Midbrain (tissue), 1 donor: ENCODE measurements at regions not wholly inside any gene's neighbourhood (a gene's known extent, or its start where the extent isn't known, plus 50 kb on each side); places are given as distances from the start of the nearest gene placed in this dataset.

Experiments
- DNase-seq: peaks from one replicate; lab custom pipeline; 2025; lab: John Stamatoyannopoulos, UW

DNA sequence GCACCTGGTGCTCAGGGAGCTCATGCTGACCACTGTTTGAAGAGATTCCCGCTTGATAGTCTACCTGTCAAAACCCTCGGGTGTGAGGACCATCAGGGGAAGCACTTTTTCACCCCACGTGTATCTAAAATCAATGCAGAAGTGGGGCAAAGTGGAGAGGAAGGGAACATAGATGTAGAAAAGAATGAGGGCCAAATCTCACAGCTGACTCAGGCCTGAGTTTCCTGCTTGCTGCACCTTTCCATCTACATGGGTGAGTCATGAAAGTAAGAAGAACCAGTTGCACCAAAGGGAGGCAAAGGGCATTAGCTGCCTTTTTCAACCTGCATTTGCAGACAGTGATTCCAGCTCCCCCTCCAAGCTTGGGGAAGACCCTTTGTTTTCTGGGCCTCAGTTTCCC is 100.2 kb upstream of the MYCN start:
- DNase-seq, result no peak

DNA sequence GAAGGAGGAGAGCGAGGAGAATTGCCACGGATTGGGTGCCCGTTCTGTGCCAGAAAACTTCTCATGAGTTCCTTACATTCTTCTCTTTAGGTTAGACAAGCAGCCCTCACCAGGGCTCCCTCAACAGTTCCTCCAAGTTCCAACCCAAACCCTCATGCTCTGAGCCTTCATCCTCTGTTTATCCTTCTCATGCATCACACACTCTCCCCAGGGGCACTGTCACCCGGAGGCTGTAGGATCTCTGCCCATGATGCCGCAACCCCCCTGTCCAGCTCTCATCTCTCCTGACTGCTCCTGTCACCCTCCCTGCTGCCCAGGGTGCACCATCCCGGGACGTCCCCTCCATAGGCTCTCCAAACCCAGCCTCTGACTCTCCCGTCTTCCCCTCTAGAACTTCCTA is 99.4 kb upstream of the MYCN start:
- DNase-seq, result no peak

DNA sequence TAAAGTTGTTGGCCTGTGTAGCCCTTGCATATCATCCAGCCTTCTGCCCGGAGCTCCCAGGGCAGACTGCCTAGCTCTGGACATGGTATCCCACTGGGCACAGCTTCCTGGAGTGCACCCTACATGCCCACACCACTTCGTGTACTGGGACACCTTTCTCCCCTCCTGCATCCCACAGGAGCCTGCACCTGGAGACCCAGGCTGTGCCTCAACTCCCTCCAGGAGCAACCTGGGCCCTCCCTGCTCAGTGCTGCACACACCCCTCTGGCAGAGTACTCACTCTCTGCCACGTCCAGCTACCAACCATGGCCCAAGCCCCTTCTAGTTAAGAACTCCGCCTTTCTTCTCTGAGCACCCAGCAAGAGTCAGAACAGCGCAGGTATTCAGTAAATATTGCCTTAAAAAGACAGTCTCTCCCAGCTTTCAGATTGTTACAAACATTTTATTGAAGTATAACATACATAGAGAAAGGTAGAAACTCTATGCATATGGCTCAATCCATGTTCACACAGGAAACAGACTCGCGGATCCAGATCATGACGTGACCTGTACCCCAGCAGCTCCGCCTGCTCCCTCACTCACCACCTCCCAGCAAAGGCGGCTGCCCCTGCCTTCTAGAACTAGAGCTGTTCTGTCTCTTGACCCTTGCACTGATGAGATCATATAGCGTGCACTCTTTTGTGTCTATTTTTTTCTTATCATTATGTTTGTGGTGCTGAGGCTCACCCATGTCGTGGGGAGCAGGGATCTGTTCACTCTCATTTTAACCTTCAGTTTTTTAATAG is 98.4 kb upstream of the MYCN start:
- DNase-seq, result no peak

DNA sequence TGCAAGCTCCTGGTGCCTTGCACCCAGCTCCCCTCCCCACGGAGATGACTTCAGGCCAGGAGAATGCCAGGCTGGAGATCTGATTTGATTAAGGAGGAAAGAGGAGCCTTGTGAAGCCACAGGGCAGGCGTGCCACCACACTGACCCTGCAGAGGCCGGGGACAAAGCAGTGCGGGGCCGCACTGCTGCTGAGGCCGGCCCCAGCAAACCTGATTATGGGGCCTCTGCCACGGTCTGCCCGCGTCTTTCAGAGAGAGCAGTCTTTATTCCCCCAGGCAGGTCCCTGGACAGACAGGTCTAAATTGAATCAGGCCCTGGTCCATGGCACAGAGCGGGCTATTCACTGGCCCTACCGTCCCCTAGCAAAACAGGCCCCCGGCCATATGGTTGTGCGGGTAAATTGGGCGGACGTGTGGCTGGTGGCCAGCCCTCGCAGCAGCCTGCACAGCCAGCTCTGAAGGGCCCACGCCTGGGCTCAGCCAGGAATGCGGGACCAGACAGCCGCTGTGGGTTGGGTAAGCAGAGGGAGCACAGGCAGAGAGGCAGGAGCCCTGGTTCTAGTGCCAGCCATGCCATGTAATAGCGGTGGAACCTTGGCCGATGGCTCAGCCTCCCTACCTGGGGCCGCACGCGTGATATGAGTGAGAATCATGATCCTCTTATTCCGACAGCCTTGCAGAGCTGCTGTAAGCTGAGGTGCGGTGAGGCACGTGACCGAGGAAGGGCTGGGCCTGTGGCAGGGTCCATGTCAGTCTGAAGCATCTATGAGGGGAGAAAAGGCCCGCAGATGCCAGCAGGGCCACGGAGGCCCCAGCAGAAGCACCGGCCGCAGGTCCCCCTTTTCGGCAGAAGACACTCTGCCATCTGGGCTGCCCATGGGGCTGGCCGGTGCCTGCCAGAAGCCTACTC is 97.3 kb upstream of the MYCN start:
- no peak for DNase-seq

DNA sequence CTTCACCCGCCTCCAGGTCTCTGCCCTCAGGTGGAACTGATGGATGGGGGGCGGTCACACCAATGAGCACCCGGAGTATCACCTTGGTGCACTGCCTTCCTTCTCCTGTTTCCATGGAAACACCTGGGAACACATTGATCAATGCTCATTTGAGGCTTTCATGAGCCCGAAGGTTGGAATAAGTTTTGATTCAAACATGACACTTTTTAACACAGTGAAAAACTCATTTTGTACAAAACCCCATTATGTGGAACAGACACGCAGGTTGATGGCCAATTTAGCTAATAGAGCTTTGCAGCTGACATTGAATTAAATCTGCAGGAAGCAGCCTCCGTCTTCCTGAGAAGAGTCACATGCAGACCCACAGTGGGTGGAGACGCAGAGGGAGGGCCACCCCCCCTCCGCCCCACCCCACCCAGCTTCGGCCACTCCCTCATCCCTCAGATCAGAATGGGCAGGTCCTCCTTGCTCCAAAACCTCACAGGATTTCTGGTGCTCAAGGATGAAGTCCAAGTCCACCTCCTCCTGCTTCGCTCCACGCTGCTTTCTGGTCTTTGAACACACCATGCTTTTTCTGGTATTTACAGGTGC is 96.0 kb upstream of the MYCN start:
- DNase-seq, result no peak

DNA sequence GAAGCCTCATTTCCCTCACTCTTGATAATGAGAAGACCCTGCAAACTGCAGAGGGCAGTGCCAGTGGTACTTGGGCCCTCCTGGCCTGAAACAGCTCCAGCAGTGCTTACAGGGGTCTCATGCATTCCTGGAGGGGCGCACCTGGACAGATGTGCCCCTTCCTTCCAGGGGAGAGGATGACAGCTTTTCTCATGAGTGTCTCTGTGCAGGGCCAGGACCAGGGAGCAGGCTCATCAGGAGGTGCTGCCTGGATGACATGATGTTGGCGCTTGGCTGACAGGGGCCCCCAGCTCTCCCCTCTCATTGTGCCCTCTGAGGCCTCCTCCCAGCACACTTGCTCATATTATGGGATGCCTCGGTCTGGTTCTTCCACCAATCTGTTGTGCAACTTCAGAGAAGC is 95.1 kb upstream of the MYCN start:
- no peak for DNase-seq

DNA sequence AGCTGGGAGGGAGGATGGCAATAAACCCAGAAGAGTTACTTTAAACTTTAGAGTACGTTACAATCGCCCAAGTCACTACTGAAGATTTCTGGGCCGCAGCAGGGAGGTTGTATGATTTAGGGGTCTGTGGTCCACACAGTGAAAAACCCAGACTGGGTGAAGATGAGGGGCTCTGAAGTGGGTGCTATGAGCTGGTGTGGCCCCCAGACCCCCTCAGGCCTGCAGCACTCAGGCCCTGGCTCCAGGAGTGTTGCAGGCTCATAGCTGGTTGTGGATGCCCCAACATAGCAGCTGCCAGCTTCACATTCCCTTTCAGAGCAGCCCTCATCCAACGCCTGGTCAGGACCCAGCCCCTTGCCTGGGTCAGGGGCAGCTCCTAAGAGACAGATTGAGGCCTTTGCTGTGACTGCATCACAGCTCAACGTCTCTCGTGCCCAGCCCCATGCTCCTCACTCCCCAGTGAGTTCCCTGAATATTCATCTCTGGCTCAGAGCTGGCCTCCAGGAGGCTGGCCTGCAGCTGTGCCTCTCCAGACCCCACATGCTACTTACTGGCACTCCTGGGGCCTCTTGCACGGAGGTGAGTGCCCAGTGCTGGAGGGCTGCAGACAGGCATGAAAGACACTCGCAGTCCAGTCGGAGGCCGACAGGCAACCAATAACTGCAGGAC is 94.5 kb upstream of the MYCN start:
- DNase-seq, result no peak

DNA sequence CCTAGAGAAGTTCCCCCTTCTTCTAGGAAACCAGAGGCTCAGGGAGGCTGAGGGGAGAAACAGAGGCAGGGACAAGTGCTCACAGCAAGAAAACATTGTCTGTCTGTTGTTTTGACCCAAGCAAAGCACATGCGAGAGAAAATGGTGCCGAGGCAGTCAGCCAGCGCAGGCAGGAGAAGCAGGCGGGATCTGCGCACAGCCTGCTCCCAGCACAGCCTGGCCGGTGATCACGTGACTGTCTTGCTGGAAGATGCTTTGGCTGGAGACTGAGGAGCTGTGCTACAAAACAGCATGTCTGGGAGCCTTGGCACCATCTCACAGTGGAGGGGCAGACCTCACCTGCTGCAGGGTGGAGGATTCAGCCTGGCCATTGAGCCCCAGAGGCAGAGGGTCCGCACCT is 93.7 kb upstream of the MYCN start:
- DNase-seq, result no peak

DNA sequence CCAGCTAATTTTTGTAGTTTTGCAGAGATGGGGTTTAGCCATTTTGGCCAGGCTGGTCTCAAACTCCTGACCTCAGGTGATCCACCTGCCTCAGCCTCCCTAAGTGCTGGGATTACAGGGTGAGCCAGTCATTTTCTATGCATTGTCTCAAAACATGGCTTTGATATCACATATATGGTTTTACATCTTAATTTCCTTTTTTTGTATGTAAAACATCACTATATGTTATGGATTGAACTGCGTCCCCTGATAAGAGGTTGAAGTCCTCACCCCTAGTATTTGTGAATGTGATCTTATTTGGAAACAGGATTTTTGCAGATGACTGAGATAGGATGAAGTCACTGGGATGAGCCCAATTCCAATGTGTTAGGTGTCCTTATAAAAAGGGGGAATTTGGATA is 89.8 kb upstream of the MYCN start:
- no peak for DNase-seq

DNA sequence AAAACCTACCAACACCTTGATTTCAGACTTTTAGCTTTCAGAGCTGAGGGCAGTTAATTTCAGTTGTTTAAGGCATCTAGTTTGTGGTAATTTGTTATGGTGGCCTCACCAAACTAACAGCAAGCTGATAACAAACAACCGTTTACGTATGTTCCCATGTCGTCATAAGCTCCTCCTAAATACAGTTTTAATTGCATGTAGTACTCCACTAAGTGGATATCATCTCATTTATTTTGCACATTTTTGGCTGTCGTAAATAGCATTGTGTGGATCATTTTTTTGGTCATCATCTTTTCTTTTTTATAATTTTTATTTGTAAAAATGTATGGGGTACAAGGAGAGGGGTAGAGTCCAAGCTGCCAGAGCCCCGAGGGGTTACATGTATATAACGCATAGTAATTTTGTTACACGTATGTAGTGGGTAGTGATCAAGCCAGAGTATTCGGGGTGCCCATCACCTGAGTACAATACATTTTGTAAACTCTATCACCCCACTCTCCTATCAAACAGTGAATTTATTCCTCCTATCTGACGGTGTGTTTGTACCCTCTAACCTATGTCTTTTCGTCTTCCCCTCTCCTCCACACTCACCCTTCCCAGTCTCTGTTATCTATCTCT is 89.2 kb upstream of the MYCN start:
- DNase-seq, result no peak

DNA sequence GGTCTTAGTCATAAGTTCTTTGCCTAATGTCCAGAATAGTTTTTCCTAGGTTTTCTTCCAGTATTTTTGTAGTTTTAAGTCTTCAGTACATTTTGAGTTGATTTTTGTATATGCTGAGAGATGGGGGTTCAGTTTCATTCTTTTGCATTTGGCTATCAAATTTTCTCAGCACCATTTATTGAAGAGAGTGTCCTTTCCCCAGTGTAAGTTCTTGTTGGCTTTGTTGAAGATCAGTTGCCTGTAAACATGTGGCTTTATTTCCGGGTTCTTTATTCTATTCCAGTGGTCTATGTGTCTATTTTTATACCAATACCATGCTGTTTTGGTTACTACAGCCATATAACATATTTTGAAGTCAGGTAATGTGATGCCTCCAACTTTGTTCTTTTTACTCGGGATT is 87.5 kb upstream of the MYCN start:
- DNase-seq, result no peak

DNA sequence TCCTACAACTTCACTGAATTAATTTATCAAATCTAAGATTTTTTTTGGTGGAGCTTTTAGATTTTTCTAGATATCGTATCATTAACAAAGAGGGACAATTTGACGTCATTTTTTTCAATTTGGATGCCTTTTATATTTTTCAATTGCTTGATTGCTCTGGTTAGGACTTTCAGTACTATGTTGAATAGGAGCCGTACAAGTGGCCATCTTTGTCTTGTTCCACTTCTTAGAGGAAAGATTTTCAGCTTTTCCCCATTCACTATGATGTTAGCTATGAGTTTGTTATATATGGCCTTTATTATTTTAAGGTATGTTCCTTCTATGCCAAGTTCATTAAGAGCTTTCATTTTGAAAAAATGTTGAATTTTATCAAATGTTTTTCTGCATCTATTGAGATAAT is 86.4 kb upstream of the MYCN start:
- DNase-seq, result no peak

DNA sequence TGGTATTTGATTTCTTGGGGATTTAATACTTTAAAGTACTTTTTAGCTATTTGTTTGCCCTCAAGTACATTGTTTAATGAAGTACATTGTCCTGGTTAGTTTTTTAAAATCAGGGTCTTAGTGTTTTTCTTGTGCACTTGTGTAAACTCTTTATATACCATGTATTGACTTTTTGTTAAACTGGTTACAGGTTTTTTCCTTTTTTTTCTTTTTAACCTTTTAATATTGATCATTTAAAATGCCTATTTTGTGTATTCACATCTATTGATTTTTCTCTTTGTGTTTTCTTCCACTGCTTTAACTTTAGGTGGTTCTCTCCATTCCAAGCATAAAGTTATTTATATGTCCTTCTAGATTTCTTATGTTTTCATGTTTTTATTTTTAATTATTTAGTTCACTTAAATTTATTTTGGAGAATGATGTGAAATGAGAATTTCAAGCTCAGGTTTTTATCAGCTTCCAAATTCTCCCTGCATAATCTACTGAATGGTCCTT is 84.5 kb upstream of the MYCN start:
- DNase-seq, result no peak

DNA sequence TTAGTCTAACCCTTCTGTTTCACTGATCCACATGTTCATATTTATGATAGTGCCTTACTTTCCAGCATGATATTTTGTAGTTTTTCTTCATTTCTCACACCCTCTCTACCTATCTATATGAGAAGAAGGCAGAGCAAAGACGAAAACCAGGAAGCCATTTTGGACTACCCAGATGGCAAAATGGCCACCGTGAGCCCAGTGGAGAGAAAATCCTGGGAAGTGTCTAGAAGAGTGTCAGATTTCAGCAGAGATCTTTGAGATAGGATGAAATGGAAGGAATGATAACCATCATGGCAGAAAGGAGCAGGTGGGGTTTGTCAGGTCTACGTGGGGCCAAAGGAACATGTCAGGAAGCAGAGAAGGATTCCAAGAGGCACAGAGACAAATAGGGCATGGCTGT is 84.0 kb upstream of the MYCN start:
- DNase-seq, result no peak

DNA sequence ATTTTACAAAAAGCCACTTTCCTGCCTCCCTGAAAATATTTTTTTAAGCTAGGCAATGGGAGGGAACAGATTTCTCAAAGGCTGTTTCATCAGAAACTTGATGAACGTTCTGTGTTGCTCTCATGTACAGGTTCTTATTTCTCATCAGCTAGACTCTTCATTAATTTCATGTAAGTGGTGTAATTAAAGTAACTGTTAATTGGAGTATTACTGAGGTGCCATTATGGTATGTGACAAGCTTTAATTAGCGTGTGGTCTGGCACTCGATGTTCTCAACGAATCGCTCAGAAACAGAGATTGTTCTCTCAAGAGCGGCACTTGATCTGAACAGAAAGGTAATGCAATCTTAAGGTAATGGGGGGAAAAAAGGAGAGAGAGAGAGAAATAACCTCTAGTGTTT is 81.9 kb upstream of the MYCN start:
- DNase-seq, result no peak

DNA sequence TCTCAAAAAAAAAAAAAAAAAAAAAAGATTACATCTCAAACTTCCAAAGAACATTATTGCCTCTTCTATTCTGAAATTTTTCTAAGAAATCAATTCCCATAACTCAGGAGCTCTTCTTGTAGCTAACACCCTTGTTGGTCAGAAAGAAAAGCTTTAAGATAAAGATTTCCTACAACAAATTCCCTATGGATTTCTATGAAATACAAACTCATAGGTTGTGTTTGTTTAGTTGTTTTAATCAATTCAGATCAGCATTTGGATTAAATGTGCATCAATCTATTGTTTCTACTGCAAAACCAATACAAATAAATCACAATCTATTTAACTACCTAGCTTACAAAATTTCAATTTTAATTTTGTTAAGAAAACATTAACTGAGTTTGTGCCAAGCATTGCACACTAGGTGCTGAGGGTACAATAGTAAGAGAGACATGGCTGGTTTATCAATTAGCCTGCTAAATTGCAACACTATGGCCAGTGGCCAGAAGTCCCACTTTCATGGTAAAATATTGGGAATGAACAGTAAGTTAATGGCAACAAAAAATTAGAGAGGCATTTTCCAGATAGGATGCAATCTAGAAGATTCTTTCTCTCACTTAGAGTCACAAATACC is 80.2 kb upstream of the MYCN start:
- no peak for DNase-seq

DNA sequence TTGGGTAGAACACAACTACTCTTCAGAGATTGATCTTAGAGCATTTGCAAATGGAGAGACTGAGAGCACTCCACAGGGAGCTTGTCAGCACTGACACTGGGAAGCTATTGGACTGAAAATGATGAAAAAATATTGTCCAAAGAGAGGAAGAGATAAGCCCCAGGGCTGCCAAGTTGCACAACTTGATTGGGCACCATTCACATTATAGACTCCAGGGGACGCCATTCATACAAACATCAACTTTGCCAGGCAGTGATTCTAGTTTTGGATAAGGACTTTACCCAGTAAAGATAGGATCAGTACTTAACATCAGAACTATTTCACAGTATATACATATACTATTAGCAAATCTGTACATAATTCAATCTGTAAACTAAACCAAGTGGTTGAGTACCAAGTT is 79.6 kb upstream of the MYCN start:
- DNase-seq, result no peak

DNA sequence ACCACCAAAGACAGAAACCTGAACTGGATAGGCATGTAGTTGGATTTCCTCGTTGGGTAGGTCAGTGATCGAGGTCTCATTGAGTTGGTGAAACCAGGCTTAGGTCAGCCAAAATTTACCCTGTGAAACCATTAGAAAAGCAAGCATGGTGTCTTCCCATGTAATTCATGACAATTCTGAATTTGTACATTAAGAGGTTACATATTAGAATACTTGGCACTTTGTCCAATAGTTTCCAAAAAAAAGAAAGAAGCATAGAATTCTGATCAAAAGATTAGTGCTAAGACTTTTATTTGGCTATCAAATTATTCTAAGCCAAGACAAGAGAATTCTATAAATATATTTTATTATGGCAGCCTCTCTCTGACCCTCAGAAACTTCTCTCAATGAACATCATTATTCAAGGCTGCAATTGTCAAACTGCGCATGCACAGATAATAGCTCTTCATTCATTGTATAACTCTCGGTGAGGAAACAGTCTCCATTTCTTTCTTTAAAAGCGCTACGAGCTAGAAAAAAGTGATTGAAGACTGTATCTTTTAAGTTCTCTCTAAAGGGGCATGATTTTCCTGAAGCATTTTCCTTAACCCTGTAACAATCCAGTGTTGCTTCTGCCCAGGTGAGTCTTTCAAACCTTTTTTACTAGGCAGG is 79.1 kb upstream of the MYCN start:
- no peak for DNase-seq

DNA sequence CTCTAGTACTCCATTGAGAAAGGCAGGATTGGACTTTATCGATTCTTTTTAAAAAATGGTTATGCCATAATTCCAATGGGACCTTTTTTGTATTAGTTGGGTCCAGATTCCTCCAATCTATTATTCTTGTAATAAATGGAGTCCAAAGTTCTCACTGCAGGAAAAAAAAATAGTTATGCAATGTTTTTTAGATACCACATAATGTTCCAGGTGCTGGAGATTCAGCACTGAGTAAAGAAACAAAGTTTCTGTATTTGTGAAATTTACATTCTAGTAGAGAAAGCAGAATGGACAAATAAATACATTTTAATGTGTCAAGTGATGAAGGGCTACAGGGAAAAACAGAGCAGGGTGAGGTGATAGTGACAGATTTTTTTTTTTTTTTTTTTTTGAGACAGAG is 78.5 kb upstream of the MYCN start:
- no peak for DNase-seq

DNA sequence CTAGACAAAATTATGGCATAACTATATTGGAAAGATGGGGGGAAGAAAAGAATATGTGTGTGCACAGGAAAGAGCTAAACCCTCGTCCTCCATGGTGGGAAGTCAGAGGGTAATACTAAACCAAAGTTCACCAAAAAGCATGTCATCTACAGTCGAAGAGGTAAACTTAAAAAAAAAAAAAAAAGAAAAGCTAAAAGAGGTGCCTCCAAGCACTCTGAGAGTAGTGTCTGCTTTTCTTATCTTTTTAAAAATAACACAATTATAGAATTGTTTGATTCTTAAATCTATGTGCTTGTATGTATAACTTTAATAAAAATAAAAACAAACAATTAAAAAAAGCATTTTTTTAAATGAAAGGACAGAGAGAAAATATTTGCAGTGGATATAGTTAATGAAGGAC is 77.3 kb upstream of the MYCN start:
- no peak for DNase-seq
